Sigmoid colon (tissue), 4 donors: ENCODE measurements at regions not wholly inside any gene's neighbourhood (a gene's known extent, or its start where the extent isn't known, plus 50 kb on each side); places are given as distances from the start of the nearest gene placed in this dataset.

Experiments
- POLR2A ChIP-seq, 2 donors: fragments of 450-650 bp; IDR thresholded peaks; one replicate each; pipeline ENCODE4 v1.6.1; 2016; ENCODE audit warnings: antibody characterized with exemption in 2 of 2, mild to moderate bottlenecking in 2 of 2, moderate library complexity in 2 of 2
- POLR2AphosphoS5 ChIP-seq, 4 donors: sonication (generic); formaldehyde crosslinking; IDR thresholded peaks; one replicate each; pipeline ENCODE4 v1.6.1; 2017; ENCODE audit warnings: antibody characterized with exemption in 4 of 4
- TF ChIP-seq, protein P1 (sequence below), 4 experiments: fragments of 450-650 bp in 3 of 4; fragments of 200-600 bp in 1 of 4; IDR thresholded peaks; one replicate each; pipeline ENCODE4 v1.5.1; 2016 to 2019; ENCODE audit warnings: antibody characterized with exemption in 4 of 4, mild to moderate bottlenecking in 3 of 4, moderate library complexity in 2 of 4

GRCh38 chr13:79777504-79777903, 296.5 kb downstream of the NDFIP2 start:
- TF ChIP-seq, protein P1, sequence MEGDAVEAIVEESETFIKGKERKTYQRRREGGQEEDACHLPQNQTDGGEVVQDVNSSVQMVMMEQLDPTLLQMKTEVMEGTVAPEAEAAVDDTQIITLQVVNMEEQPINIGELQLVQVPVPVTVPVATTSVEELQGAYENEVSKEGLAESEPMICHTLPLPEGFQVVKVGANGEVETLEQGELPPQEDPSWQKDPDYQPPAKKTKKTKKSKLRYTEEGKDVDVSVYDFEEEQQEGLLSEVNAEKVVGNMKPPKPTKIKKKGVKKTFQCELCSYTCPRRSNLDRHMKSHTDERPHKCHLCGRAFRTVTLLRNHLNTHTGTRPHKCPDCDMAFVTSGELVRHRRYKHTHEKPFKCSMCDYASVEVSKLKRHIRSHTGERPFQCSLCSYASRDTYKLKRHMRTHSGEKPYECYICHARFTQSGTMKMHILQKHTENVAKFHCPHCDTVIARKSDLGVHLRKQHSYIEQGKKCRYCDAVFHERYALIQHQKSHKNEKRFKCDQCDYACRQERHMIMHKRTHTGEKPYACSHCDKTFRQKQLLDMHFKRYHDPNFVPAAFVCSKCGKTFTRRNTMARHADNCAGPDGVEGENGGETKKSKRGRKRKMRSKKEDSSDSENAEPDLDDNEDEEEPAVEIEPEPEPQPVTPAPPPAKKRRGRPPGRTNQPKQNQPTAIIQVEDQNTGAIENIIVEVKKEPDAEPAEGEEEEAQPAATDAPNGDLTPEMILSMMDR (IDR thresholded peaks at IDR 0.05), result no peak
- TF ChIP-seq POLR2A (IDR thresholded peaks at IDR 0.05) (no peak), POLR2AphosphoS5 (IDR thresholded peaks at IDR 0.05) (no peak)
